Fibroblast of lung (primary cell): ENCODE measurements at regions not wholly inside any gene's neighbourhood (a gene's known extent, or its start where the extent isn't known, plus 50 kb on each side); places are given as distances from the start of the nearest gene placed in this dataset.
"Not testable (repeated sequence)": the region's sequence is repeated elsewhere in the genome, so short reads cannot be mapped to it uniquely, and the experiment has no call there.

Experiments
- DNase-seq, 2 donors: peaks; one replicate each; pipeline versions ENCODE4 v3.0.0 to v3.0.0-alpha.2; 2010; ENCODE audit warnings: low read depth in 2 of 2
- H2AFZ ChIP-seq: 2 replicates; pipeline ENCODE4 v1.5.1; 2012; ENCODE audit warnings: low read length, control low read depth, inconsistent platforms
- H3K27ac ChIP-seq: 2 replicates; pipeline ENCODE4 v1.5.1; 2011; ENCODE audit warnings: low read length, control low read depth; ENCODE audit not compliant: insufficient read depth
- H3K27me3 ChIP-seq: 2 replicates; pipeline ENCODE4 v1.5.1; 2011; ENCODE audit warnings: mild to moderate bottlenecking, low read length; ENCODE audit not compliant: control insufficient read depth, insufficient read depth
- H3K36me3 ChIP-seq: 2 replicates; pipeline ENCODE4 v1.5.1; 2011; ENCODE audit warnings: low read length; ENCODE audit not compliant: control insufficient read depth, insufficient read depth
- H3K4me1 ChIP-seq: 2 replicates; pipeline ENCODE4 v1.5.1; 2011; ENCODE audit warnings: low read length; ENCODE audit not compliant: control insufficient read depth, insufficient read depth; ENCODE audit errors: extremely low read depth
- H3K4me2 ChIP-seq: 2 replicates; pipeline ENCODE4 v1.5.1; 2011; ENCODE audit warnings: low read length, control low read depth; ENCODE audit not compliant: insufficient read depth; ENCODE audit errors: extremely low read depth
- H3K4me3 ChIP-seq, 4 experiments: fragments of 200-600 bp in 1 of 4; sonication (generic) in 1 of 4; replicated peaks in 1 of 4; 2 replicates each; pipeline ENCODE4 v1.5.1; 2011 to 2016; ENCODE audit warnings: low read length in 4 of 4, low read depth in 3 of 4, mild to moderate bottlenecking in 3 of 4, control low read depth in 2 of 4, inconsistent platforms in 1 of 4, mixed read lengths in 1 of 4; ENCODE audit not compliant: insufficient read depth in 1 of 4; ENCODE audit errors: control extremely low read depth in 1 of 4
- H3K79me2 ChIP-seq: 2 replicates; pipeline ENCODE4 v1.5.1; 2012; ENCODE audit warnings: mild to moderate bottlenecking, low read length, inconsistent platforms; ENCODE audit not compliant: control insufficient read depth, insufficient read depth
- H3K9ac ChIP-seq: 2 replicates; pipeline ENCODE4 v1.5.1; 2011; ENCODE audit warnings: mild to moderate bottlenecking, low read length, control low read depth; ENCODE audit not compliant: insufficient read depth
- H3K9me3 ChIP-seq: 2 replicates; pipeline ENCODE4 v1.5.1; 2012; ENCODE audit warnings: low read depth, low read length; ENCODE audit not compliant: control insufficient read depth, insufficient read depth
- H4K20me1 ChIP-seq: 2 replicates; pipeline ENCODE4 v1.5.1; 2011; ENCODE audit warnings: low read length; ENCODE audit not compliant: control insufficient read depth, insufficient read depth; ENCODE audit errors: extremely low read depth
- CTCF ChIP-seq, 2 donors: IDR thresholded peaks in 1 of 2; conservative IDR thresholded peaks in 1 of 2; 1 replicate in 1 of 2; 2 replicates in 1 of 2; pipeline ENCODE4 v1.5.1; 2011 to 2012; ENCODE audit warnings: low read length in 2 of 2, control low read depth in 1 of 2, inconsistent platforms in 1 of 2, low read depth in 1 of 2, mild to moderate bottlenecking in 1 of 2
- EZH2 ChIP-seq: IDR thresholded peaks from 2 replicates; pipeline ENCODE4 v1.5.1; 2012; ENCODE audit warnings: low read length, control low read depth, mild to moderate bottlenecking; ENCODE audit errors: missing control alignments

- Histone ChIP-seq H3K9ac (no peak overlapping the region), H3K4me3 (no peak overlapping the region)
- DNase-seq, result peak; percentile 90 to 97
Measured at GRCh38 chr5:42944989-42945388, 95.1 kb downstream of the ANXA2R start.

GRCh38 chr5:42943931-42944631 is 96.0 kb downstream of the ANXA2R start:
- Histone ChIP-seq H3K9ac (no peak overlapping the region), H3K4me3 (peak overlapping the region; percentile 30 to 49 (median 35)), H3K4me1 (peaks cover 7% of the 10 kb centered on the region), H3K9me3 (no peaks in the 10 kb centered on the region), H3K4me2 (peak overlapping the region; percentile 91), H3K36me3 (no peaks in the 10 kb centered on the region), H3K27ac (peak overlapping the region; percentile 34), H4K20me1 (no peaks in the 10 kb centered on the region), H3K27me3 (no peaks in the 10 kb centered on the region), H2AFZ (peak overlapping the region; percentile 92), H3K79me2 (no peaks in the 10 kb centered on the region)
- TF ChIP-seq CTCF (conservative IDR thresholded peaks at IDR 0.05 in 1 of 2, IDR thresholded peaks at IDR 0.05 in 1 of 2; ENCODE audit: low read depth in 1 of 2, low read length in 2 of 2), result no peak
- no peak for TF ChIP-seq EZH2
- DNase-seq, result peak; percentile 27

More at GRCh38 chr5:42944989-42945388, 95.1 kb downstream of the ANXA2R start:
- no peak overlapping the region for H3K27ac ChIP-seq
- no peak overlapping the region for H3K4me2 ChIP-seq
- TF ChIP-seq EZH2 (no peak), CTCF (conservative IDR thresholded peaks at IDR 0.05 in 1 of 2, IDR thresholded peaks at IDR 0.05 in 1 of 2; ENCODE audit: low read depth in 1 of 2, low read length in 2 of 2) (no peak)
- no peaks in the 10 kb centered on the region for H4K20me1 ChIP-seq
- no peaks in the 10 kb centered on the region for H3K27me3 ChIP-seq
- peaks cover 11% of the 10 kb centered on the region for H3K4me1 ChIP-seq
- H3K79me2 ChIP-seq, result no peaks in the 10 kb centered on the region
- no peak overlapping the region for H2AFZ ChIP-seq
- H3K36me3 ChIP-seq, result no peaks in the 10 kb centered on the region
- H3K9me3 ChIP-seq, result no peaks in the 10 kb centered on the region

- Histone ChIP-seq H3K27ac (no peak overlapping the region), H3K36me3 (no peaks in the 10 kb centered on the region), H4K20me1 (no peaks in the 10 kb centered on the region), H2AFZ (no peak overlapping the region), H3K9ac (no peak overlapping the region), H3K4me2 (no peak overlapping the region), H3K4me1 (peaks cover 7% of the 10 kb centered on the region), H3K4me3 (no peak overlapping the region), H3K79me2 (no peaks in the 10 kb centered on the region), H3K9me3 (no peaks in the 10 kb centered on the region), H3K27me3 (no peaks in the 10 kb centered on the region)
- no peak for TF ChIP-seq EZH2
- TF ChIP-seq CTCF (conservative IDR thresholded peaks at IDR 0.05 in 1 of 2, IDR thresholded peaks at IDR 0.05 in 1 of 2; ENCODE audit: low read depth in 1 of 2, low read length in 2 of 2), result no peak
- no peak for DNase-seq
Measured at GRCh38 chr5:42940853-42941252, 99.3 kb downstream of the ANXA2R start.

- not testable (repeated sequence) for H3K4me3 ChIP-seq, H3K27me3 ChIP-seq, H3K9ac ChIP-seq, H3K4me1 ChIP-seq, H3K79me2 ChIP-seq, H3K9me3 ChIP-seq, H2AFZ ChIP-seq, DNase-seq, H3K36me3 ChIP-seq, H4K20me1 ChIP-seq, H3K4me2 ChIP-seq, H3K27ac ChIP-seq
Measured at GRCh38 chr5:42932011-42932410, 108.1 kb downstream of the ANXA2R start.

- not testable (repeated sequence) for H3K9me3 ChIP-seq, H3K4me3 ChIP-seq, H3K4me2 ChIP-seq, H3K27me3 ChIP-seq, H3K9ac ChIP-seq, H2AFZ ChIP-seq, H3K27ac ChIP-seq, H3K79me2 ChIP-seq, H3K36me3 ChIP-seq, H4K20me1 ChIP-seq, DNase-seq, H3K4me1 ChIP-seq
Measured at GRCh38 chr5:42931451-42931850, 108.7 kb downstream of the ANXA2R start.
